Peyer's patch (tissue), 4 donors: ENCODE measurements at regions not wholly inside any gene's neighbourhood (a gene's known extent, or its start where the extent isn't known, plus 50 kb on each side); places are given as distances from the start of the nearest gene placed in this dataset.
"Not testable (repeated sequence)": the region's sequence is repeated elsewhere in the genome, so short reads cannot be mapped to it uniquely, and the experiment has no call there.

Experiments
- DNase-seq, 3 donors: peaks; one replicate each; pipeline ENCODE4 v3.0.0-alpha.2; 2017 to 2019
- H3K27ac ChIP-seq, 4 donors: fragments of 200-600 bp; sonication (generic); one replicate each; pipeline ENCODE4 v1.5.1; 2016 to 2019
- H3K27me3 ChIP-seq, 2 donors: fragments of 200-600 bp; sonication (generic); one replicate each; pipeline ENCODE4 v1.5.1; 2019
- H3K36me3 ChIP-seq, 3 donors: fragments of 200-600 bp; sonication (generic); one replicate each; pipeline ENCODE4 v1.5.1; 2016 to 2019
- H3K4me1 ChIP-seq, 4 donors: fragments of 200-600 bp; sonication (generic); one replicate each; pipeline ENCODE4 v1.5.1; 2016 to 2019
- H3K4me3 ChIP-seq, 4 donors: fragments of 200-600 bp; sonication (generic); 1 replicate in 3 of 4; 2 replicates in 1 of 4; pipeline ENCODE4 v1.5.1; 2016 to 2019; ENCODE audit warnings: mild to moderate bottlenecking in 1 of 4
- H3K9me3 ChIP-seq, 4 donors: fragments of 200-600 bp; sonication (generic); one replicate each; pipeline ENCODE4 v1.5.1; 2016 to 2019; ENCODE audit warnings: mild to moderate bottlenecking in 1 of 4
- POLR2A ChIP-seq, 2 donors: fragments of 450-650 bp; IDR thresholded peaks; one replicate each; pipeline ENCODE4 v1.5.1; 2017; ENCODE audit warnings: antibody characterized with exemption in 2 of 2, mild to moderate bottlenecking in 2 of 2, moderate library complexity in 2 of 2
- TF ChIP-seq, protein P1 (sequence below), 6 experiments: fragments of 450-650 bp in 4 of 6; fragments of 200-600 bp in 2 of 6; sonication (generic) in 1 of 6; IDR thresholded peaks; one replicate each; pipeline ENCODE4 v1.5.1; 2017 to 2019; ENCODE audit warnings: antibody characterized with exemption in 6 of 6, mild to moderate bottlenecking in 3 of 6, moderate library complexity in 1 of 6

DNA sequence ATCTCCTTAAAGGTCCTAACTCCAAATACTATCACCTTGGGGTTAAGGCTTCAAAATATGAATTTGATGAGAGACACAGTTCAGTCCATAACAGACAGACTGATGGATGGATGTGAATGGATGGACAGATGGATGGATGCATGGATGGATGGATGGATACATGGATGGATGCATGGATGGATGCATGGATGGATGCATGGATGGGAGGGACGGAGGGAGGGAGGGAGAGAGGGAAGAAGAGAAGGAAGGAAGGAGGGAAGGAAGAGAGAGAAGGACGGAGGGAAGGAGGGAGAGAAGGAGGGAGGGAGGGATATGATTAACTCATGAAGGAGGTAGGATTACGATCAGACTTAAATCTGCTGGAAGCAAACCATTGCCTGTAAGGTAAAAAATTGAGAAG is 192.4 kb downstream of the LRRN1 start:
- no peak overlapping the region for H3K4me3 ChIP-seq
- H3K4me1 ChIP-seq = no peaks in the 10 kb centered on the region
- no peaks in the 10 kb centered on the region for H3K27me3 ChIP-seq
- TF ChIP-seq POLR2A (IDR thresholded peaks at IDR 0.05) = no peak
- TF ChIP-seq, protein P1, sequence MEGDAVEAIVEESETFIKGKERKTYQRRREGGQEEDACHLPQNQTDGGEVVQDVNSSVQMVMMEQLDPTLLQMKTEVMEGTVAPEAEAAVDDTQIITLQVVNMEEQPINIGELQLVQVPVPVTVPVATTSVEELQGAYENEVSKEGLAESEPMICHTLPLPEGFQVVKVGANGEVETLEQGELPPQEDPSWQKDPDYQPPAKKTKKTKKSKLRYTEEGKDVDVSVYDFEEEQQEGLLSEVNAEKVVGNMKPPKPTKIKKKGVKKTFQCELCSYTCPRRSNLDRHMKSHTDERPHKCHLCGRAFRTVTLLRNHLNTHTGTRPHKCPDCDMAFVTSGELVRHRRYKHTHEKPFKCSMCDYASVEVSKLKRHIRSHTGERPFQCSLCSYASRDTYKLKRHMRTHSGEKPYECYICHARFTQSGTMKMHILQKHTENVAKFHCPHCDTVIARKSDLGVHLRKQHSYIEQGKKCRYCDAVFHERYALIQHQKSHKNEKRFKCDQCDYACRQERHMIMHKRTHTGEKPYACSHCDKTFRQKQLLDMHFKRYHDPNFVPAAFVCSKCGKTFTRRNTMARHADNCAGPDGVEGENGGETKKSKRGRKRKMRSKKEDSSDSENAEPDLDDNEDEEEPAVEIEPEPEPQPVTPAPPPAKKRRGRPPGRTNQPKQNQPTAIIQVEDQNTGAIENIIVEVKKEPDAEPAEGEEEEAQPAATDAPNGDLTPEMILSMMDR (IDR thresholded peaks at IDR 0.05) = no peak
- H3K36me3 ChIP-seq = no peaks in the 10 kb centered on the region
- H3K27ac ChIP-seq = no peak overlapping the region
- no peak for DNase-seq
- H3K9me3 ChIP-seq = no peaks in the 10 kb centered on the region

DNA sequence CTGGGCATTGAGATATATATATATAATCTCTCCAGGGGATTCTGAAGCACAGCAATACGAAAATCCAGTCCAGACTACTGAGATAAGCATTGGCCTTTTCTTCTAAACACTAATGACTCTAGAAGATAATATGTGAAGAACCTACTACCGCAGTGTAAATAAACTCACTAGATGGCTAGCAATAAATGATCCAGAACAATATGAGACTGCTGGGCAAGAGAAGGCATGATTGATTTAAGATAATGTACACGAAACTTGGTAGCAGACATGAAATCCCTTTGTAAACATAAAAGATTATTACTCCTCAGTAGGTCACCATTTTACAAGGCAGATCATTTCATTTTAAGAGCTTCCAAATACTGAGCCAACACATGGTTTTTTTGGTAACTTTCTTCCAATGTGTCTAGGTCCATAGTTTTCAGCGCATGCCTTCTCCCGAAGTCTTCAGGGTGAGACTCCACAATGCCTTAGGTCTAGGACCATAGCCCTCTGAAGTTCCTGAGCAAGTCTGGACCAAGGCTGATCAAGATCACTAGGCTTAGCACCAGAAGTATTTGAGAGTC is 193.2 kb downstream of the LRRN1 start:
- H3K4me1 ChIP-seq = no peaks in the 10 kb centered on the region
- no peaks in the 10 kb centered on the region for H3K27me3 ChIP-seq
- no peak overlapping the region for H3K27ac ChIP-seq
- TF ChIP-seq, protein P1 (IDR thresholded peaks at IDR 0.05) = no peak
- TF ChIP-seq POLR2A (IDR thresholded peaks at IDR 0.05) = no peak
- DNase-seq = no peak
- no peaks in the 10 kb centered on the region for H3K36me3 ChIP-seq
- no peaks in the 10 kb centered on the region for H3K9me3 ChIP-seq
- H3K4me3 ChIP-seq = no peak overlapping the region

DNA sequence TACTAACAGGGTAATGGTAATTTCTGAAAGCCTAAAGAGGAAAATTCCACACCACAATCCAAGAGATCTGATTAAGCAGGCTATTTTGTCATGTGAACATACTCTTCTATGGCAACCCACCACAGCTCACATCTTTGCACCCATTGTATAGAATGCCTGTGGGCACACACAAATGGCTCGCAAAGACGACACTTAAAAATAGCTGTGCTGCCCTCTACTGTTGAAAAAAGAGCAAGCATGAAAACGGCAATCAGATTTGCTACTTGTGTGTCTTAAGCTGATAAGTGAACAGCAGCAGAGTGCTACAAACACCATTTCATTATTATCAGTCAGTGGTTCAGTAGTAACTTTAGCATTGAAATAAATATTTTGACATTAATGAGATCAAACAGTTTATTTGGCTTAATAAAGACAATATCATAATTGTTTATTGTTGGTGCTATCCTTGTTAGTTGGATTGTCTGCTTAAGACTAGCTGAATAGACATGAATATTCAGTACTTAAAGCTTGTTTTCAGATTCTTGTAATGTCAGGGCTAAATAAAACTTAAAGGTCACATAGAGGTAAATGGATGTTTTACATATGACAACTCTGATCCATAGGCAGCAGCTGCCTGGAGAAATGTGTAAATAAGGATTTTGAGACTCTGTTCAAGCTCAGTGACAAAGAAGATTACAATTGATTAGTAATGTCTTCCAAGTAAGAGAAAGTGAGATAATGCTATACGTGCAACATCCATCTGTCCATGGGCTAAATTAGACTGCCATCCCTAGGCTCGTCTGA is 199.1 kb downstream of the LRRN1 start:
- Histone ChIP-seq H3K4me1 (no peaks in the 10 kb centered on the region), H3K36me3 (no peaks in the 10 kb centered on the region), H3K9me3 (no peaks in the 10 kb centered on the region), H3K4me3 (no peak overlapping the region), H3K27ac (no peak overlapping the region), H3K27me3 (no peaks in the 10 kb centered on the region)
- DNase-seq = peak in 1 of 3 donors; percentile 48
- TF ChIP-seq POLR2A (IDR thresholded peaks at IDR 0.05) = no peak
- TF ChIP-seq, protein P1 (IDR thresholded peaks at IDR 0.05) = peak in 4 of 6 experiments; percentile 40 to 62 (median 59)

DNA sequence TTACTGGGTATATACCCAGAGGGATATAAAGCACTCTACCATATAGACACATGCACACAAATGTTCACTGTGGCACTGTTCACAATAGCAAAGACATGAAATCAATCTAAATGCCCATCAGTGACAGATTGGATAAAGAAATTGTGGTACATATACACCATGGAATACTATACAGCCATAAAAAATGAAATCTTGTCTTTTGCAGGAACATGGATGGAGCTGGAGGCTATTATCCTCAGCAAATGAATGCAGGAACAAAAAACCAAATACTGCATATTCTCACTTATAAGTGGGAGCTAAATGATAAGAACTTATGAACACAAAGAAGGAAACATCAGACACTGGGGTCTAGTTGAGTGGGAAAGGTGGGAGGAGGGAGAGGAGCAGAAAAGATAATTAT is 200.1 kb downstream of the LRRN1 start:
- not testable (repeated sequence) for H3K36me3 ChIP-seq, H3K4me1 ChIP-seq, H3K27me3 ChIP-seq, H3K27ac ChIP-seq, DNase-seq, H3K4me3 ChIP-seq, H3K9me3 ChIP-seq

DNA sequence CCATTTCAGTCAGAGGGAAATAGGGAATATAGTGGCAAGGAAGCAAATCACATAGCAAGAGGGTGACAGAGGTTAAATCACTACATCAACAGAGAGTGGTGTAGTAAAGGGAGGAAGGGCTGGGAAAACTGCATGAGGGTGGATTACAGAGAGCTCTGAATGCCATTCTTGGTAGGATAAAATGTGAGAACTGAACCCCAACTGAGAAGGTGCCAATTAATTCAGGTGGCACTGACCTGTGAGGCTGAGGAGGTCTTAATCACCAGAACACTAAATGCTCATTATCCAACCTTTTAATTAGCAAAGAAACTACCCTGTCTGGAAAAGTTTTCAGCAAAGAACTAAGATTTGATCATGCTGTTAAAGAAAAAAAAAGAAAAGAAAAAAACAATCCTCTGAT is 202.7 kb downstream of the LRRN1 start:
- Histone ChIP-seq H3K36me3 (no peaks in the 10 kb centered on the region), H3K9me3 (no peaks in the 10 kb centered on the region), H3K4me1 (no peaks in the 10 kb centered on the region), H3K27ac (no peak overlapping the region), H3K4me3 (no peak overlapping the region), H3K27me3 (no peaks in the 10 kb centered on the region)
- no peak for DNase-seq
- TF ChIP-seq, protein P1 (IDR thresholded peaks at IDR 0.05) = no peak
- no peak for TF ChIP-seq POLR2A (IDR thresholded peaks at IDR 0.05)

DNA sequence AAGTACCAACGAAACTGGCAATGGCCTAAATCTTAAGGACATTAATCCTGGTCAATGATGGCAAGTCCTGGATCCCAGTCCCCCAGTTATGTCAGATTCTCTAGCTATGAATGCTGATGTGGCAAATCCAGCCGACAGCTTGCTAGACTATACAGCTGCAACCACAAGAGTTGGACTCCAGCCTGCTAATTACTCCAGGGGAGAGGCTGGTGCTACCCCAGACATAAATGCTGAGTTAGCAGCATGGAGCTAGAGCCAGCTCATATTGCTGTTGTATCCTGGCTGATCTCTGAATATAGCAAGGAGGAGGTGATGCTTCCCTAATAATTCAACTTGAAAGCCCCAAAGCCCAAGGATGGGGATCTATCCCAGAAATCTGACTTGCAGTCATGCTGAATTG is 207.1 kb downstream of the LRRN1 start:
- no peak overlapping the region for H3K4me3 ChIP-seq
- H3K9me3 ChIP-seq = no peaks in the 10 kb centered on the region
- no peaks in the 10 kb centered on the region for H3K27me3 ChIP-seq
- H3K36me3 ChIP-seq = no peaks in the 10 kb centered on the region
- no peaks in the 10 kb centered on the region for H3K4me1 ChIP-seq
- DNase-seq = no peak
- TF ChIP-seq, protein P1 (IDR thresholded peaks at IDR 0.05) = no peak
- TF ChIP-seq POLR2A (IDR thresholded peaks at IDR 0.05) = no peak
- no peak overlapping the region for H3K27ac ChIP-seq
